Heart left ventricle (tissue), 16 donors: ENCODE measurements at regions not wholly inside any gene's neighbourhood (a gene's known extent, or its start where the extent isn't known, plus 50 kb on each side); places are given as distances from the start of the nearest gene placed in this dataset.

Source experiments
- ATAC-seq, 4 donors: fragments of 200-7000 bp; cut with Tn5 transposase; one replicate each; pipeline ENCODE4 v1.9.1; 2020 to 2022; ENCODE audit warnings: moderate library complexity in 4 of 4, mild to moderate bottlenecking in 3 of 4, moderate number of reproducible peaks in 1 of 4
- DNase-seq, 5 donors: peaks; one replicate each; pipeline ENCODE4 v3.0.0-alpha.2; 2020
- H3K27ac ChIP-seq, 12 donors: fragments of 200-600 bp; sonication (generic) in 4 of 12; one replicate each; pipeline versions ENCODE4 v1.5.0 to v1.8.0; 2016 to 2022; ENCODE audit warnings: mild to moderate bottlenecking in 2 of 12
- H3K27me3 ChIP-seq, 9 donors: fragments of 200-600 bp; sonication (generic) in 2 of 9; one replicate each; pipeline versions ENCODE4 v1.5.1 to v1.8.0; 2016 to 2022; ENCODE audit warnings: mild to moderate bottlenecking in 3 of 9
- H3K36me3 ChIP-seq, 9 donors: fragments of 200-600 bp; sonication (generic) in 2 of 9; one replicate each; pipeline versions ENCODE4 v1.5.0 to v1.8.0; 2018 to 2022; ENCODE audit warnings: mild to moderate bottlenecking in 2 of 9
- H3K4me1 ChIP-seq, 12 donors: fragments of 200-600 bp; sonication (generic) in 4 of 12; one replicate each; pipeline versions ENCODE4 v1.5.0 to v1.8.0; 2016 to 2022; ENCODE audit warnings: mild to moderate bottlenecking in 3 of 12
- H3K4me3 ChIP-seq, 12 donors: fragments of 200-600 bp; sonication (generic) in 4 of 12; one replicate each; pipeline versions ENCODE4 v1.5.0 to v1.8.0; 2017 to 2022; ENCODE audit warnings: mild to moderate bottlenecking in 9 of 12, moderate library complexity in 4 of 12
- H3K9me3 ChIP-seq, 12 donors: fragments of 200-600 bp; sonication (generic) in 4 of 12; one replicate each; pipeline versions ENCODE4 v1.5.0 to v1.8.0; 2016 to 2022; ENCODE audit warnings: mild to moderate bottlenecking in 1 of 12
- POLR2A ChIP-seq, 2 donors: fragments of 450-650 bp; IDR thresholded peaks; one replicate each; pipeline ENCODE4 v1.6.1; 2017; ENCODE audit warnings: antibody characterized with exemption in 2 of 2, mild to moderate bottlenecking in 2 of 2, moderate library complexity in 2 of 2
- WGBS, 4 donors: extraction: QIAGEN DNeasy Blood & Tissue Kit in 2 of 4; methylation state at CpG; one replicate each; pipeline versions ENCODE4 v1.1.5 to v1.1.7; 2013 to 2018; 5-methylcytosine and 5-hydroxymethylcytosine counted together
- intact Hi-C, 10 donors: fragments of 100-400 bp; cut with DNase I; formaldehyde crosslinking; loops; one replicate each; pipeline versions ENCODE4 v1.11.1 to v1.14.2; 2022
- TF ChIP-seq, protein P1 (sequence below), 12 donors: fragments of 200-600 bp; sonication (generic) in 4 of 12; IDR thresholded peaks; one replicate each; pipeline versions ENCODE4 v1.5.0 to v1.8.0; 2018 to 2022; ENCODE audit warnings: antibody characterized with exemption in 12 of 12, mild to moderate bottlenecking in 5 of 12
- donor health status: ischemic (EF 13 %, LVEDD 7.1; RV severe dilation, severe dysfunction).
- donor health status: healthy with polysubstance abuse.
- donor health status: DM: no; HTN: yes; CAD: no.
- donor health status: DM: no; HTN: no; CAD: no.
- donor health status: ischemic (EF 25% LVEDD 6.9; RV normal size, moderate dysfunction).
- donor health status: ischemic (EF 25% LVEDD 5.7; RV mildly dilated, moderate dysfunction).
- donor health status: healthy.
- donor health status: DM: yes; HTN: yes; CAD: no.
- donor health status: ischemic (EF 35%, LVEDD 5.7; RV mildly dilated, moderate dysfunction).
- donor health status: nonischemic (EF 11% LVEDD 7.7; RV severe dilation, severe dysfunction).
- donor health status: DM: yes; HTN: yes; CAD: no.
- donor health status: PGD.
- donor health status: ischemic (EF 29% LVEDD 5.4; RV normal size, mild dysfunction).
- donor health status: nonischemic (EF 23%, LVEDD 6.1; RV moderate dilation, normal function).

- Histone ChIP-seq H3K27ac (no peak overlapping the region), H3K4me3 (no peak overlapping the region), H3K4me1 (peaks cover 0 to 20% (median 0%) of the 10 kb centered on the region in 12 donors), H3K27me3 (no peaks in the 10 kb centered on the region), H3K9me3 (peaks cover 0 to 12% (median 6%) of the 10 kb centered on the region in 12 donors), H3K36me3 (no peaks in the 10 kb centered on the region)
- peak in 2 of 5 donors; percentile 55 to 66 for DNase-seq
- intact Hi-C loops, result no loop called here
- TF ChIP-seq, protein P1, sequence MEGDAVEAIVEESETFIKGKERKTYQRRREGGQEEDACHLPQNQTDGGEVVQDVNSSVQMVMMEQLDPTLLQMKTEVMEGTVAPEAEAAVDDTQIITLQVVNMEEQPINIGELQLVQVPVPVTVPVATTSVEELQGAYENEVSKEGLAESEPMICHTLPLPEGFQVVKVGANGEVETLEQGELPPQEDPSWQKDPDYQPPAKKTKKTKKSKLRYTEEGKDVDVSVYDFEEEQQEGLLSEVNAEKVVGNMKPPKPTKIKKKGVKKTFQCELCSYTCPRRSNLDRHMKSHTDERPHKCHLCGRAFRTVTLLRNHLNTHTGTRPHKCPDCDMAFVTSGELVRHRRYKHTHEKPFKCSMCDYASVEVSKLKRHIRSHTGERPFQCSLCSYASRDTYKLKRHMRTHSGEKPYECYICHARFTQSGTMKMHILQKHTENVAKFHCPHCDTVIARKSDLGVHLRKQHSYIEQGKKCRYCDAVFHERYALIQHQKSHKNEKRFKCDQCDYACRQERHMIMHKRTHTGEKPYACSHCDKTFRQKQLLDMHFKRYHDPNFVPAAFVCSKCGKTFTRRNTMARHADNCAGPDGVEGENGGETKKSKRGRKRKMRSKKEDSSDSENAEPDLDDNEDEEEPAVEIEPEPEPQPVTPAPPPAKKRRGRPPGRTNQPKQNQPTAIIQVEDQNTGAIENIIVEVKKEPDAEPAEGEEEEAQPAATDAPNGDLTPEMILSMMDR (IDR thresholded peaks at IDR 0.05), result no peak
- no peak for TF ChIP-seq POLR2A (IDR thresholded peaks at IDR 0.05)
- peak in 1 of 4 donors; percentile 33 for ATAC-seq
- 53 to 92% (median 81%) methylated on average over 4 to 5 of the region's 5 CpGs for WGBS, 4 donors
These were observed 70.5 kb downstream of the PLXNA1 start for GRCh38 chr3:127053450-127053849.

- Histone ChIP-seq H3K9me3 (peaks cover 0 to 12% (median 6%) of the 10 kb centered on the region in 12 donors), H3K27ac (no peak overlapping the region), H3K27me3 (no peaks in the 10 kb centered on the region), H3K4me1 (peaks cover 0 to 20% (median 0%) of the 10 kb centered on the region in 12 donors), H3K36me3 (no peaks in the 10 kb centered on the region), H3K4me3 (no peak overlapping the region)
- no peak for ATAC-seq
- 84 to 100% (median 90%) methylated on average over 1 to 4 of the region's 4 CpGs for WGBS, 4 donors
- TF ChIP-seq, protein P1 (IDR thresholded peaks at IDR 0.05), result no peak
- TF ChIP-seq POLR2A (IDR thresholded peaks at IDR 0.05), result no peak
- DNase-seq, result peak in 2 of 5 donors; percentile 7 to 37
- intact Hi-C loops, result no loop called here
These were observed 71.1 kb downstream of the PLXNA1 start for GRCh38 chr3:127053979-127054378.

DNA sequence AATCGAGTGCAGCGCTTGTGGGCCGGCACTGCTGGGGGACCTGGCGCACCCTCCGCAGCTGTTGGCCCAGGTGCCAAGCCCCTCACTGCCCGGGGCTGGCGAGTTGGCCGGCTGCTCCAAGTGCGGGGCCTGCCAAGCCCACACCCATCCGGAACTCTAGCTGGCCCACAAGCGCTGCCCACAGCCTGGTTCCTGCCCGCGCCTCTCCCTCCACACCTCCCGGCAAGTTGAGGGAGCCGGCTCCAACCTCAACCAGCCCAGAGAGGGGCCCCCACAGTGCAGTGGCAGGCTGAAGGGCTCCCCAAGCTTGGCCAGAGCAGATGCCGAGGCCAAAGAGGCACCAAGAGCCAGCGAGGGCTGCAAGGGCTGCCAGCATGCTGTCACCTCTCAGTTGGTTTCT, 73.4 kb downstream of the PLXNA1 start:
- no peak for ATAC-seq
- Histone ChIP-seq H3K27me3 (peaks cover 0 to 3% (median 0%) of the 10 kb centered on the region in 9 donors), H3K27ac (no peak overlapping the region), H3K36me3 (no peaks in the 10 kb centered on the region), H3K4me1 (peaks cover 0 to 18% (median 0%) of the 10 kb centered on the region in 12 donors), H3K4me3 (no peak overlapping the region), H3K9me3 (peaks cover 0 to 12% (median 6%) of the 10 kb centered on the region in 12 donors)
- WGBS, 4 donors, result 86 to 93% (median 89%) methylated on average over 9 to 17 of the region's 17 CpGs
- DNase-seq, result peak in 2 of 5 donors; percentile 15 to 44
- intact Hi-C loops, result no loop called here
- TF ChIP-seq POLR2A (IDR thresholded peaks at IDR 0.05), result no peak
- TF ChIP-seq, protein P1 (IDR thresholded peaks at IDR 0.05), result no peak

- H3K9me3 ChIP-seq, result peaks cover 0 to 12% (median 6%) of the 10 kb centered on the region in 12 donors
- H3K4me1 ChIP-seq, result peaks cover 0 to 16% (median 0%) of the 10 kb centered on the region in 12 donors
- no peak for ATAC-seq
- DNase-seq, result no peak
- no peak overlapping the region for H3K4me3 ChIP-seq
- no peak overlapping the region for H3K27ac ChIP-seq
- WGBS, 4 donors, result 78 to 81% (median 79%) methylated on average over 2 of the region's 2 CpGs
- TF ChIP-seq POLR2A (IDR thresholded peaks at IDR 0.05), result no peak
- TF ChIP-seq, protein P1 (IDR thresholded peaks at IDR 0.05), result no peak
- intact Hi-C loops, result no loop called here
- H3K36me3 ChIP-seq, result no peaks in the 10 kb centered on the region
- H3K27me3 ChIP-seq, result peaks cover 0 to 4% (median 0%) of the 10 kb centered on the region in 9 donors
These were observed 74.1 kb downstream of the PLXNA1 start for GRCh38 chr3:127056976-127057375.
